ENCODE measurements at regions not wholly inside any gene's neighbourhood (a gene's known extent, or its start where the extent isn't known, plus 50 kb on each side); places are given as distances from the start of the nearest gene placed in this dataset.

- Histone ChIP-seq H3K27ac (replicated peaks) (no peak overlapping the region), H3K4me3 (replicated peaks; ENCODE audit: insufficient read depth, low read length) (no peak overlapping the region), H3K27me3 (ENCODE audit: insufficient read depth, poor library complexity, severe bottlenecking) (peaks cover 2% of the 10 kb centered on the region)
- no peak for DNase-seq (ENCODE audit: low read depth in 1 of 2, low spot score in 1 of 2)
- TF ChIP-seq POLR2AphosphoS5 (IDR thresholded peaks at IDR 0.05; ENCODE audit: low read depth) (no peak), REST (IDR thresholded peaks at IDR 0.05; ENCODE audit: insufficient replicate concordance, low read depth) (no peak)
These were observed 61.3 kb downstream of the POU3F3 start for GRCh38 chr2:104915107-104915793.

- no peak for TF ChIP-seq SPI1 (IDR thresholded peaks at IDR 0.05; ENCODE audit: borderline replicate concordance, low read depth)
- no peak for TF ChIP-seq REST (IDR thresholded peaks at IDR 0.05; ENCODE audit: insufficient replicate concordance, low read depth)
- no peak for TF ChIP-seq POLR2AphosphoS5 (IDR thresholded peaks at IDR 0.05; ENCODE audit: low read depth)
- no peak for TF ChIP-seq GABPA (IDR thresholded peaks at IDR 0.05; ENCODE audit: low read depth)
- TF ChIP-seq CTCF (IDR thresholded peaks at IDR 0.05; ENCODE audit: insufficient read depth, low read length), result no peak
- H3K4me3 ChIP-seq (replicated peaks; ENCODE audit: insufficient read depth, low read length), result no peak overlapping the region
- peaks cover 2% of the 10 kb centered on the region for H3K27me3 ChIP-seq (ENCODE audit: insufficient read depth, poor library complexity, severe bottlenecking)
- DNase-seq (ENCODE audit: low read depth in 1 of 2, low spot score in 1 of 2), result no peak
- no peak overlapping the region for H3K27ac ChIP-seq (replicated peaks)
These were observed 65.2 kb downstream of the POU3F3 start for GRCh38 chr2:104919127-104919526.

- TF ChIP-seq REST (IDR thresholded peaks at IDR 0.05; ENCODE audit: insufficient replicate concordance, low read depth) (no peak), GABPA (IDR thresholded peaks at IDR 0.05; ENCODE audit: low read depth) (no peak), POLR2AphosphoS5 (IDR thresholded peaks at IDR 0.05; ENCODE audit: low read depth) (no peak), CTCF (IDR thresholded peaks at IDR 0.05; ENCODE audit: insufficient read depth, low read length) (no peak), SPI1 (IDR thresholded peaks at IDR 0.05; ENCODE audit: borderline replicate concordance, low read depth) (no peak)
- Histone ChIP-seq H3K27ac (replicated peaks) (no peak overlapping the region), H3K27me3 (ENCODE audit: insufficient read depth, poor library complexity, severe bottlenecking) (peaks cover 3% of the 10 kb centered on the region), H3K4me3 (replicated peaks; ENCODE audit: insufficient read depth, low read length) (no peak overlapping the region)
- no peak for DNase-seq (ENCODE audit: low read depth in 1 of 2, low spot score in 1 of 2)
These were observed 69.8 kb downstream of the POU3F3 start for GRCh38 chr2:104923665-104924064.

Measured in HL-60 (cell line).